NCI-H345 treated with DMSO at 0.1 percent for 48 hours (cell line): ENCODE measurements at regions not wholly inside any gene's neighbourhood (a gene's known extent, or its start where the extent isn't known, plus 50 kb on each side); places are given as distances from the start of the nearest gene placed in this dataset.
"Not testable (repeated sequence)": the region's sequence is repeated elsewhere in the genome, so short reads cannot be mapped to it uniquely, and the experiment has no call there.

Experiments
- DNase-seq: peaks from one replicate; lab custom pipeline; 2025; ENCODE audit not compliant: unreplicated experiment; lab: John Stamatoyannopoulos, UW

DNA sequence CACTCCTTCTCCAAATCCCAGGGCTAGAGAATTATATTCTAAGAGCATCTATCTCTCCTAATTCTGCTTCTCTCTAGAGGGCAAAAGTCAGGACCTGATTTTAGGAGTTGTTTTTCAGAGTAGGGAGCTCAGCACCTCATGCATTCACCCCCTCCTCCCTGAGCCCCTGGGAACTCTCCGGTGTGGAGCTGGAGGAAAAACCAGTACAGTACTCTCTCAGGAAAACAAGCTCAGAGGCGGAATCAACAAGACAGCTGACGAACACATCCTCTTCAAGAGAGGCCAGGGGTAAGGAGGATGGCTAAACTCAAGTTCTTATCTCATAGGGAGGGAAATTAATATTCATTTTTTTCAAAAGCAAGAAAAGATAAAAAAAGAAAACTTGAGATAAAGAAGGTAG, 120.1 kb upstream of the CDYL start:
- DNase-seq = no peak

- DNase-seq = no peak
These were observed 120.8 kb upstream of the CDYL start for GRCh38 chr6:4655196-4656025.

- DNase-seq = no peak
These were observed 123.1 kb upstream of the CDYL start for GRCh38 chr6:4653141-4653540.

- no peak for DNase-seq
These were observed 124.3 kb upstream of the CDYL start for GRCh38 chr6:4651831-4652467.

DNA sequence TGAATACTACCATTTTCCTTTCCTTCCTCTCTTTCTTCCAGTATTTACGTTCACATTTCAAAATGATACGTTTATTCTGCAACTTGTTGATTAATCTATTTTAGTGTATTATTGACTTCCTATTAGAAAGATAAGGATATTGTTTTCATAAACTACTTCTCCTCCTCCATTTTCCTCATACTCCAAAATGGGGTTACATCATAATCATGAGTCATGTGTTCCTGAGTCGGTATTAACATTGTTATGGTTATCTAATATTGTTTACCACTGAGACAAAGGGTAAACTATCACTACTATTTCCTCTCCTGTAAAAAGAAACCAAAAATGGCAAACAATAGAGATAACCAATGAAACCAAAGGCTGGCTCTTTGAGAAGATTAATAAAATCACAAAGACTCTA, 126.5 kb upstream of the CDYL start:
- no peak for DNase-seq

DNA sequence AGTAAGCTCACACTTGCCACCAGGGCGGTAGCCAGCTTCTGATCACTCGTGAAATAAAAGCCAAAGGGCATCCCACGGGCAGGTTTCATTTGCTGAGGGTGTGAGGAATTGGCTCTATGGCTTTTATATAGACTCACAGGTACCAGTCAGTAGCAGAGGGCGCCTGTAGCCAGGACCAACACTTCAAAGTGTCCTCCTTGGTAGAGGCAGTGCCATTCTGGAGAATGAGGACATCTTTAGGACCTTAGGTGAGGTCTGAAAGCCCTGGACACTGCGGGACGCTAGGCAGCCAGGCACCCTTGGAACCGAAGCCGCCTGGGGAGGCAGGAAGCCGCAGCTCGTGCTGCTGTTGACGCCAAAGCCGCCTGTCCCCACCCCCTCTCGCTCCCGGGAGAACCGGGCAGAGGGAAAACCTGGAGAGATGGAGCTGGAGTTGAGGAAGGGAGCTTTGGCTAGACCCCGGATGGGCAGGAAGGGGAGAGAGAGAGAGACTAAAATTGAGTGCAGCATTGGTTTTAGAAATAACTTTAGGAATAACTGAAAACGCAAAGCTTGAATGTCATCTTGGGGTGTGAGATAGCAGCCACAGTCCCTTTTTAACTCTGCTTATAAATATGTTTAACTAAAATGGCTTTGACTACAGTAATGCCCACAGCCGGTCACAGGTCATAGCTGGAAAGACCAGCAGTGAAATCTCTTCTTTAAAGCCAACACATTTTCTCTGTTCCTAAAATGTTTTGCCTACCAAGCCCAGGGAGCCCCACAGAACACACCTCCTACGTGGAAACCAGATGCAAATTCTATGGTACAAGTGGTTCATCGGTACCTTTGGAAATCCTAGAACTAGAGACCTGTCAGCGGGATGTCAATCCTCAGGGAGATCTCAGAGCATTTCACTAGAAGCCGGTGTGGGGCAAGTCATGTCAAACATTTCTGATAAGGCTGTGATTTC, 128.5 kb upstream of the CDYL start:
- DNase-seq = no peak

- DNase-seq = no peak
These were observed 130.4 kb upstream of the CDYL start for GRCh38 chr6:4645713-4646360.

DNA sequence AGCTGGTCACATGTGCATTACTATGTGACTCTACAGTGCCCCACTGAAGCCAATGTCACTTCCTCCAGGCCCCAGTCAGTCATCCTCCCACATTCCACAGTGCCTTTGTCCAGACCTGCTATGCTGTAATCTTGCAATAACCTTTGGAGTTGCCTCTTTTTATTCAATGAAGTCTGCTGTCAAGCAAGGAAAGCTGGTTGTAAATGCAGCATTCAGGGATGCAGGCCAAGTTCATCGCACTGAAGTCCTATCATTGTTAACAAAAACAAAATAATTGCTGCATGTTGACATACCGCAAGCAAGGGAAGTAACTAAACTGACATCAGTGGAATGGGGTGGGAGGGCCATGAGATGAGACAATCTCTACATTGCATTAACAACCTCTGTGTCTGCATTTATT, 131.2 kb upstream of the CDYL start:
- DNase-seq = no peak

- DNase-seq = no peak
These were observed 134.7 kb upstream of the CDYL start for GRCh38 chr6:4641461-4641860.

DNA sequence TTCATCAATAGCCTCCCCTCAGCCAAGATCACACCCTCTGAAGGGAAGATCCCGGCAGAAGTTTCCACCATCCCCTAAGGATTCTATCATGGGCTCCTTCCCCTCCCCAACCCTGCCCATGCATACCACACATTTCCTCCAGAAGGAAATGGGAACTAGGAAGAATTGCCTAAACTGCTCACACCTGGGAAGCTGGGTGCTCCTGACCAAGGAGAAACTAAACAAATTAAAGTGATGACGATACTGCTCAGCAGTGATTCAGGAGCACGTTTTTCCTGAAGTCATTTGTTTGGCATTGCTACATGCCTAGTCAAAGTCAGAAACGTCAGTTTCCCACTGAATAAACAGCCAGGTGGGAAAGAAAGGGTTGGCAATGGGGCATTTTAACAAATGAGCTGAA, 136.1 kb upstream of the CDYL start:
- DNase-seq = no peak

- no peak for DNase-seq
These were observed 137.6 kb upstream of the CDYL start for GRCh38 chr6:4638641-4639040.

GRCh38 chr6:4637691-4638433, 138.3 kb upstream of the CDYL start:
- DNase-seq = no peak

GRCh38 chr6:4636881-4637224, 139.4 kb upstream of the CDYL start:
- no peak for DNase-seq

DNA sequence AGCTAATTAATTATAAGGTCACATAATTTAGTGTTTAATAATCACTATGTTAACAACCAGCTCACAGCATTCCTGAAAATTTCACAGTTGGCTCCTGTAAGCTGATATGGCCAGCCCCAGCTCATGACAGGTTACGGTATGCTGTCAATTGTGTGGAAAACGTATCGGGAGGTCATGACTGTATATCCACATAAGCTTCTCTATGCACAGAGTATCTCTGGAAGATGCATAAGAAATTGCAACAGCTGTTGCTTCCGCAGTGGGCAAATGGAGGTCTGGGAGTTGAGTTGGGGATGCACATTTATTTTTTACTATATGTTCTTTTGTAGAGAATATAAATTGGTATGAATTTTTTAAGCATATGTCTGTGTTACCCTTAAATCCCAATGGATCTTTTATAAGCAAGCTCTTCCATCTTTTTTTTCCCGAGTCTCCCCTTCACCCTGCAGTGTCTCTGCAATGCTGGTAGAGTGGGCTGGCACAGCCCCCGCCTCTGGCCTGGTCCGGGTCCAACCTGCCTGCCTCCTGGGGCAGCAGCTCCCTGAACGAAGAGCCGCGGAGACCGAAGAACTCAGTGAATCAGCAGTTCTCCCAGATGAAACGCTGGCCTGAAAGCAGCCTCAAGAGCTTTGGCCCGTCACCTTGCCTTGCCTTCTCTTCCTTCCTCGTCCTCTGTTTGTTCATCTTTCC, 139.9 kb upstream of the CDYL start:
- DNase-seq = no peak

DNA sequence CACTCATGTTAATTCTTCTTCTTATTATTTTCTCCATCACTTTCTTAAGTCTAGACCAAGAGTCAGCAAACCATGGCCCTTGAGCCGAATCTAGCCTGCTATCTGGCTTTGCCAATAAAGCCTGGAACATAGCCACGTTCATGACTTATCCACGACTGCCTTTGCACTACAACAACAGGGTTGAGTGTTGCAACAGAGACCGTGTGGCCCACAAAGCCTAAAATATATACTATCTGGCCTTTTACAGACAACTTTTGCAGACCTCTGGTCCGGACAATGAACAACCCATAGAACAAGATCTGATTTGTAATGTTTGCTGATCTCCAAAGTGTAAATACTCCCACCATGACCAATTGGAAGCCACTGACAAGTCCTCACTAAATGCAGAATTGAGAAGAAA, 140.5 kb upstream of the CDYL start:
- DNase-seq = no peak

DNA sequence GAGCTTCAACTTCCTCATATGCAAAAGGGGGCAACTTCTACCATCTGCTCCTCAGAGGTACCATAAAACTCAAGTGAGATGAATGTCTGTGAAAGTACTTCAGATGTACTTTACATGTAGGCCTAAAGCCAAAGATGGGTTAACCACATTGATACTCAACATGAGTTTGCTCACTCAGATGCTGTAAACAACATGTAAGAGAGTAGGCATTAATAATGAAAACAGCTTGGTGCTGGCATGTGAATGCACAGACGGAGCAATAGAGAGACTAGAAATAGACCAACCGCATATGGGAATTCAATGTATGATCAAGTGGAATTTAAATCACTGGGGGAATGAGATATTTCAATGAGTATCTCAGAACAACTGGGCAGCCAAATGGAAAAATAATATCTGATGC, 143.8 kb upstream of the CDYL start:
- no peak for DNase-seq

GRCh38 chr6:4629789-4630188, 146.4 kb upstream of the CDYL start:
- DNase-seq = not testable (repeated sequence)

DNA sequence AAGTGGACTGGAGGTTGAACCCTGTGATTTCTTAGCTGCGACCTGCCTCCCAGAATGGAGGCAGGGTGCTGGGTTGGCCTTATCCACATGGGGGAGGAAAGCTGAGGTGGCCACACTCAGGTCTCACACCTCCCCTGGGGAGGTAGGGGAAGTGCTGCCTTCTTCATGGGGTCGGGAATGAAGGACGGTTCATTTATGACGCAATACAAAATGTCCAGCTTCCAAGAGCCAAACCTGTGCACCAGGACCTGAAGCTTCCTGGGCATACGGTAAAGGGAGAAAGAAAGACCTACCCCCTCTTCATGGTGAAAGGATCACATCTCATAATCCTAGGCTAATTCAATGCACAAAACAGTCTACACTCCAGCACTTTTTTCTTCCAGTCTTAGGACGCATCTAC, 150.6 kb upstream of the CDYL start:
- DNase-seq = no peak

DNA sequence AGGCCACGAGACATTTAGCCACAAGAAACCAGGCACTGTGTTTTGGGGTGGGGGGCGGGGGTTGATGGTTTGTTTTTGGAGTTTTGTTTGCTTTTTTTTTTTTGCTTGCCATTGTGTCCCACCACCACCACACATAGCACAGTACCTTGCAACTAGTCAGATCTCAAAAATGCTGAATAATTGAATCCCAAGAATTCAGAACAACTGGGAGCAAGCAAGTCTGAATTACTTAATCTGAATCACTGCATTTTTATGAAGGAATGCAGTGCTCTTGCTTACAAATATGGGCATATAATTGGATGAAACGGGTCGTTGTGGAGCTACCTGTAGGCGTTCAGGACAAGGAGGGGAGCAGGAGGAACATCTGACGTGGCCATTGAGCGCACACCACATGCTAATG, 151.5 kb upstream of the CDYL start:
- no peak for DNase-seq
